ENCODE measurements at regions not wholly inside any gene's neighbourhood (a gene's known extent, or its start where the extent isn't known, plus 50 kb on each side); places are given as distances from the start of the nearest gene placed in this dataset.

DNA sequence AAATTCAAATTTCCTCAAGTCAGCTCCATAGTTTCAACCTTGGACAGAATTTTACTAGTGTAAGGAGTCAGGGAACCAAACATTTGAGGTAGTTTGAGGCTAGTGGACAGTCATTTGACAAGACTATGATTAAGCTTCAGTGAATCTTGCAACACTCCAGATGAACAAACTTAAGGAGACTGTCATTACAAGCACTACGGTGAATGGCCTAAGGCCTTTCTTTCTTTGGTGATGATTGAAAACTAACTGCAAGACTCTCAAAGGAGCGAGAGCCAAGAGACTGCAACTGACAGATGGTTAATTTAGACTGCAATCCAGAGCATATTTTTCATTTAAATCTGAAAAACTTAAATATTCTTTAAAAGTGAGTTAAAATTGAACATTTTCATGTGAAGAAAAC is 272.3 kb upstream of the NECTIN3 start:
- TF ChIP-seq, protein P1, sequence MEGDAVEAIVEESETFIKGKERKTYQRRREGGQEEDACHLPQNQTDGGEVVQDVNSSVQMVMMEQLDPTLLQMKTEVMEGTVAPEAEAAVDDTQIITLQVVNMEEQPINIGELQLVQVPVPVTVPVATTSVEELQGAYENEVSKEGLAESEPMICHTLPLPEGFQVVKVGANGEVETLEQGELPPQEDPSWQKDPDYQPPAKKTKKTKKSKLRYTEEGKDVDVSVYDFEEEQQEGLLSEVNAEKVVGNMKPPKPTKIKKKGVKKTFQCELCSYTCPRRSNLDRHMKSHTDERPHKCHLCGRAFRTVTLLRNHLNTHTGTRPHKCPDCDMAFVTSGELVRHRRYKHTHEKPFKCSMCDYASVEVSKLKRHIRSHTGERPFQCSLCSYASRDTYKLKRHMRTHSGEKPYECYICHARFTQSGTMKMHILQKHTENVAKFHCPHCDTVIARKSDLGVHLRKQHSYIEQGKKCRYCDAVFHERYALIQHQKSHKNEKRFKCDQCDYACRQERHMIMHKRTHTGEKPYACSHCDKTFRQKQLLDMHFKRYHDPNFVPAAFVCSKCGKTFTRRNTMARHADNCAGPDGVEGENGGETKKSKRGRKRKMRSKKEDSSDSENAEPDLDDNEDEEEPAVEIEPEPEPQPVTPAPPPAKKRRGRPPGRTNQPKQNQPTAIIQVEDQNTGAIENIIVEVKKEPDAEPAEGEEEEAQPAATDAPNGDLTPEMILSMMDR (conservative IDR thresholded peaks at IDR 0.05; ENCODE audit: low read depth, low read length) = no peak
- TF ChIP-seq EZH2 (IDR thresholded peaks at IDR 0.05; ENCODE audit: borderline replicate concordance, low read depth, low read length, poor library complexity, severe bottlenecking) = no peak

Measured in A673 (cell line).